ENCODE measurements at regions not wholly inside any gene's neighbourhood (a gene's known extent, or its start where the extent isn't known, plus 50 kb on each side); places are given as distances from the start of the nearest gene placed in this dataset.

GRCh38 chr13:64850017-64850416, 2380.1 kb downstream of the PCDH9 start:
- TF ChIP-seq CTCF (IDR thresholded peaks at IDR 0.05) (no peak), POLR2A (IDR thresholded peaks at IDR 0.05) (no peak), EP300 (IDR thresholded peaks at IDR 0.05) (no peak)

All from ovary (tissue), 3 donors.